VCaP (cell line): ENCODE measurements at regions not wholly inside any gene's neighbourhood (a gene's known extent, or its start where the extent isn't known, plus 50 kb on each side); places are given as distances from the start of the nearest gene placed in this dataset.

ENCODE experiments used
- H3K27ac ChIP-seq: fragments of 450-650 bp; 2 replicates; pipeline ENCODE4 v1.5.1; 2017
- CTCF ChIP-seq: fragments of 450-650 bp; conservative IDR thresholded peaks from 2 replicates; pipeline ENCODE4 v1.5.1; 2017; ENCODE audit warnings: mild to moderate bottlenecking, moderate library complexity

DNA sequence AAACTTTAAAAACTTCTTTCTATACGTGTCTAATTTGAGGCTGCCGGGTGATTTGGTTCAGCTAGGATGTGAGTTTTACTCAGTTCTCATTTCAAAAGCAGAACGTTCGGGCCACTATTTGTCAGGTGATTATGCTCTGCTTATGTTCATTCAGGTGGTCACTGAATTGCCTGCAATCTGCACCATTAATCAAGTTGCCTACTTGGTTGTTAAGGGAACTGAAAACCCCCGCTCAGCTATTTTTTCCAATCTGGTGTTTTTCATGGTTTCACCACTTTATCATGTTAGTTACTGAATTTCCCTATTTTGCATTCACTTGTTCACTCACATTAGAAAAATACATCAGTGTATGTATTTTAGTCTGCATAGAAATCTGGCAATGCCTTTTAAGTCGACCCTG, 523.0 kb downstream of the CSNK1G3 start:
- TF ChIP-seq CTCF, result no peak
- H3K27ac ChIP-seq, result no peak overlapping the region

DNA sequence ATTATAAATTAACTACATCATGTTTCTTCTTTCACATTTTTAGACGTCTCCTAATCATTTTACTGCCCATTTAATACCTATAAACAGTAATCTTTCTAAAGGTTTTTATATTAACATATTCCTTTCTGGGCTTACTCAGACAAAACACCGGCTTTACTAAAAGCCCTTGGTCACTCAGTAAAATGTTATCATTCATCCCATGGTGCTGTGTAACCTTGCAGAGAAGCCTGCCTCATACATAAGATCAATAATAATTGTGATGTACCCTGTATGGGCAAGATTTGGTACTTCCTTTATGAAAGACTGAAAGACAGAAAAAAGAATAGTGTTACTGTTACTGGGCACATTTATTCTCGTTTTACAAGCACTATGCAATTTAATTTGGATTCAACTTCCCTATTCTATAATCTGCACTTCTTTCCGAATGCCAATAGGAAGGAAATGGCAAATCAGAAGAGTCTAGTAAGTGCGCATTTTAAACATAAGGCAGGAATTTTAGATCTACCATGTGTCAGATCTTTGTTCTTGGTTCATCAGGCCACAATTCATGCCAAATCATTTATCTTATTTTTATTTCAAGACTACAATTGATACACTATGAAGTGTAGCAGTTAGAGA, 522.2 kb downstream of the CSNK1G3 start:
- TF ChIP-seq CTCF, result no peak
- no peak overlapping the region for H3K27ac ChIP-seq

- no peak overlapping the region for H3K27ac ChIP-seq
- TF ChIP-seq CTCF, result no peak
Observed at GRCh38 chr5:124030043-124030491, 518.1 kb downstream of the CSNK1G3 start.

GRCh38 chr5:124027441-124027840, 515.5 kb downstream of the CSNK1G3 start:
- TF ChIP-seq CTCF, result no peak
- no peak overlapping the region for H3K27ac ChIP-seq

- H3K27ac ChIP-seq, result no peak overlapping the region
- TF ChIP-seq CTCF, result no peak
Observed at GRCh38 chr5:124025306-124025845, 513.4 kb downstream of the CSNK1G3 start.

DNA sequence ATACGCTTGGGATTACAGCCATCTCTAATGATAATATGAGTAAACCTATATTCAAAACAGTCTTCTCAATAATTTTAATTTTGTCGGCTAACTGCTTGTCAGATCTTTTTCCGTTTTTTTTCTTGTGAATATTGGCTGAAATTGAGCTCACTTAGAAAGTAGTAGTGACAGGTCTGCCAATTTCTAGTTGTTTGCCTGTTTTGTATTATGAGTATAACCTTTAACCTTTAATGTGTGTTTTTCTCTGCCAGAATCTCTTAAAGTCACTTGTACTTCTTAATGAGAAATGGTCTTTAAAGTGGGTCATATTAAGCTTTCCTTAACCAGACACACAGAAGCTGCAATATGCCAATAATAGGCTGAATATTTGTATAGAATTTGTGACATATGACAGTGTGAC, 511.0 kb downstream of the CSNK1G3 start:
- TF ChIP-seq CTCF, result no peak
- no peak overlapping the region for H3K27ac ChIP-seq

DNA sequence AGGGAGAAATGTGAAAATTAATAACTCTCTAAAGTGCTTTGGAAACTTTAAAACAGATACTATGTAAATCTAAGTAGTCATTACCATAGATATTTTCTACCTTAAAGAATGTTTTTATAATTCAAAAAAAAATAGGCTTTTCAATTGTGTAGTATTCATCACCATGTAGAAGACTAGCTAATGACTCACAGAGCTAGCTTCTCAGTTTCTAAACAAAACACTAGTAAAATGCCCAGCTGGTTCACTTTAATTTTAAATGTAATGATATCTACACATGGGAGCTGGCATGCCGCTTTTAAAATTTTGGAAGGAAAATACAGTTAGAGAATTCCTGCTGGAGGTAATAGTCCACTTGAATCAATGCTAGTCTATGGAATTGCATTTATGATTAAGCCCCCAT, 509.8 kb downstream of the CSNK1G3 start:
- no peak overlapping the region for H3K27ac ChIP-seq
- no peak for TF ChIP-seq CTCF
